SU-DHL-6 (cell line): ENCODE measurements at regions not wholly inside any gene's neighbourhood (a gene's known extent, or its start where the extent isn't known, plus 50 kb on each side); places are given as distances from the start of the nearest gene placed in this dataset.

Experiments
- CTCF ChIP-seq: fragments of 200-600 bp; sonication (generic); IDR thresholded peaks from one replicate; pipeline ENCODE4 v1.5.1; 2017; ENCODE audit warnings: antibody characterized with exemption, mild to moderate bottlenecking, low read length, moderate library complexity; ENCODE audit not compliant: insufficient read depth, poor library complexity, severe bottlenecking
- EZH2phosphoT487 ChIP-seq: fragments of 200-600 bp; sonication (generic), shearing (Covaris generic); conservative IDR thresholded peaks from 2 replicates; pipeline ENCODE4 v1.6.1; 2018; ENCODE audit warnings: mild to moderate bottlenecking, antibody characterized with exemption, low read length, moderate library complexity, mixed read lengths

DNA sequence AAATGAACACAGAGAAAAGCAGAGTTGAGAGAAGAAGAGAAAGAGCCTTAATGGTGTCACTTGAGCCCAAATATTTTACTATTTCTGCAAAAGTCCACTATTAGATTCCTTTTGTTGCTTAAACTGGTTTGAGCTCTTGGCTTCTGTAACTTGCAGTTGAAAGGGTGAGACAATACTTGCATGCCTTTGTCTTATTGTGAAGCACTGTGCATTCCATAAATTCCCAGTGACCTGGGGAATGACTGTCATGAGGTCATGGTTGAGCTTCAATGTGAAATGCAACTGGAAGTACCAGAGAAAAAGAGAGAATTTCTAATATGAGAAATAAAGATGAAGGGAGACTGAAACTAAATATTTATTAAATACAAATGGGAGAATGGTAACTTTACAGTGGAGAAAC, 310.9 kb downstream of the TDRD3 start:
- TF ChIP-seq CTCF, result no peak
- no peak for TF ChIP-seq EZH2phosphoT487
